Germinal center (tissue), 1 donor: ENCODE measurements at regions not wholly inside any gene's neighbourhood (a gene's known extent, or its start where the extent isn't known, plus 50 kb on each side); places are given as distances from the start of the nearest gene placed in this dataset.

ENCODE experiments used
- DNase-seq: peaks from one replicate; pipeline ENCODE4 v3.0.0; 2012; ENCODE audit warnings: mixed read lengths, low spot score

DNA sequence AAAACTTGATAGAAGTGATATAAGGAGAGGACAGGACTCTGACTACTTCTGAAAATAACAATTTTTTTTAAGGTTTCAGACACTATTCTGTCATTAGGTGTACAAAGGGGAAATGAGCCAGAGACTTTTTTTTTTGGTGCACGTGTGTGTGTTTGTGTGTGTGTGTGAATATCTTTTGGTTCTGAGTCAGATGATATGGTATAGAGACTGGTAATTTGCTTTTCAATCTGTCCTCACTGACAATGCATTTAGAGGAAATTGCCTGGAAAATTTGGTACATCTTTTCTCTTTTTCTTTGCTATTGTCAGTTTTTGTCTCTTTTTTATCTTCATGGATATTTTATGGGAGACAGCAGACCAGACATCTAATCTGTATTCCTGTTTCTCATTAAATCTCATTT, 59.3 kb downstream of the DDIT4L start:
- DNase-seq, result no peak

DNA sequence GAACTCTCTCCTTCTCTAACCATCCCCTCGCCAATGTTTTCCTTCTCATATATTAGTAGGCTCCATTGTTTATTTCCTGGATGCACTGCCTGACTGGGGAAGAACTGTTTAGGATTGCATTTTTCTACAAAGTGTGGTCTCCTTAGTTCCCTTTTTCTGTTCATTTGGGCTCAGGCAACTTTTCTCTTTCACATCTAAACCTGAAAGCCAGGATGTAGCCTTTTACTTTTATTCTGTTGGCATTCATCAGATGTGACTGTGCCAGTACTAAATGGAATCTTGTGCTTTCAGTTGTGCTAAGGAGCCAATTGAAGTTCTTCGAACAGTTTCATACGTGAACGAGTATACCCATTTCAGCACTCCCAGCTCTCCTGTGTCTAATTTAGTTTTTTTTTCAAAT, 59.8 kb downstream of the DDIT4L start:
- no peak for DNase-seq

DNA sequence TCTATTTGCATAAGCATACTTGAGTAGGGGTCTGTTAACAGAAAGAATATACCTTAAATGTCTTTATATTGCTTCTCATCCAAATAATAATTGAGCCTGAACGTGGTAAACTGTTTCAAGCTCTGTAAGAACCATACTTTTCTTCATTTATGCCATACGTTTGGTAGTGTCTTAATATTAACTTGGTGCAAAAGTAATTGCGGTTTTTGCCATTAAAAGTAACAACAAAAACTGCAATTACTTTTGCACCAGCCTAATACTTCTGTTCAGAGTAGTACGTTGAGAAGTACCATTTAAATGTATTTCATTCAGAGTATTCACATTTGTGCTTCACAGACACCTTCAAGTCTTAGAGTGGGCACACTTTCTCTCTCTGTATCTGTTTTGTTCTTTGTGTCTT, 60.5 kb downstream of the DDIT4L start:
- DNase-seq, result no peak

DNA sequence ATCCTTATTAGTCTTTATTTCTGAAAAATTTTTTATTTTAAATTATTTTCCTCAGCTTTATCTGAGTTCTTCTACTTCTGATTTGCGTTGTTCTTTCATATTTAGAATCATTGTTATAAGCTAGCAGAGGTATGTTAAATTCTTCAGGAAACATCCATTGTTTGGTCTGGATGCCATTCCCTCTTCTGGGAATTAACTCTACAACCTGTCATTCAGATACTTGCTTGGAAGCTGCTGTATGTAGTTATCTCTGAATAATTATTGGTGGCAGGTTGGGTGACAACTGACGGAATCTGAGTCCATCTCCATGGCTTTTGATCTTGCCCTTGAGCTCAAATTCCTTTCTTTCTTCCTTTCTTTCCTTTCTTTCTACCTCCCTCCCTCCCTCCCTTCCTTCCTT, 61.9 kb downstream of the DDIT4L start:
- DNase-seq, result no peak

DNA sequence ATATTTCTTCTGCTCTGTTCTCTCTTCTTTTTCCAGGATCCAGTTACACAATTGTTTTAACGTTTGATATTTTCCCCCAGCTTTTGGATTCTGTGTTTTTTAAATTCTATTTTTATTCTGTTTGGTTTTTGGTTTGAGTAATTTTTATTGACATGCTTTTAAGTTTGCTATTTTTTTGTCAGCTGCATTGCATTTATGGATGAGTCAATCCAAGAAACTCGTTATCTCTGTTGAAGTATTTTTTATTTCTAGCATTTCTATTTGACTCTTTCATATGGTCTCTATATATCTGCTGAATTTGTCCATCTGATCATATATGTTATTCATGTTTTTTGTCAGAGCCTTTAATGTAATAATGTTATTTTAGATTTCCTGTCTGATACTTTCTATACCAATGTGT, 65.6 kb downstream of the DDIT4L start:
- DNase-seq, result no peak

DNA sequence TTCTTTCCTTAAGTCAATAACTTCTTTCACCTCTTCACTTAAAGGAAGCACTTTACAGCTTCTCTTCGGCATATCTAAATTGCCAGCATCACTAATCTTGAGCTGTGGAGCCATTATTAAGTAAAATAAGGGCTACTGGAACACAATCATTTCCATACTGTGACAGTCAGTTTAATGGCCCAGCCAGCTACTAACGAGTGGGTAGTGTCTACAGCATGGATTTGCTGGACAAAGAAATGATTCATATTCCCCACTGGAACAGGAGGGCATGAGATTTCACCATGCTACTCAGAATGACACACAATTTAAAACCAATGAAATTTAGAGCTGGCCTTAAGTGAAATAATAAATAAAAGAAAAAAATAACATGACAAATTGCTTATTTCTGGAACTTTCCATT, 72.1 kb downstream of the DDIT4L start:
- no peak for DNase-seq

DNA sequence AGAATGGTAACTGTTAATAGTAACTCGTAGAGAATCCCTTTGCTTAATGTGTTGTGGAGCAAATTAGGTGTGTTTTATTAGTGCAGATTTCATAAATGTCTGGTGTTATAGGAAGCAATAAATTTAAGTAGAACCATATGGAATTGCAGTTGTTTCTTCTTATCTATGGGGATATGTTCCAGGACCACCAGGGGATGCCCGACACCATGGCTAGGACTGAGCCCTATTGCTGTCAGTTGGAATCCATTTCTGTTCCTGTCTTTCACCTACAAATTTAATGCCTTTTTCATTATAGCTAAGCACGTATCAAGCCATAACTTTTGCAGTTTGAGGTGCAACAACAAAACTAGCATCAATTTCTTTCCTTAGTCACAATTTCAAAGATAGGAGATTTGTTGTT, 72.5 kb downstream of the DDIT4L start:
- DNase-seq, result no peak

DNA sequence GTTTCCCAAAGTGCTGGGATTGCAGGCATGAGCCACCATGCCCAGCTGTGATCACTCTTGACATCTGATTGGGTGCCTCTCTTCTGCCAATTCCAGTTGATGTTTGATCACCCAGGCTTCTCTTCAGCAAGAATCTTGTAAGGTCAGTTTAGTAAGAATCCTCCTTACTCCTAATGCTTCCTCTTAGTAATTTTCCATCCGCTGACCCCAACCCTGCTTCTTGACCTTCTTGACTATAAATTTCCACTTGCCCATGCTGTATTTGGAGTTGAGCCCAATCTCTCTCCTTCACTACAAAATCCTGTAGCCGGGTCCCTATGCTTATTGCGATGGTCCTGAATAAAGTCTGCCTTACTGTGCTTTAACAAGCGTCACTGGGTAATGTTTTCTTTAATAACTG, 75.4 kb downstream of the DDIT4L start:
- DNase-seq, result no peak

DNA sequence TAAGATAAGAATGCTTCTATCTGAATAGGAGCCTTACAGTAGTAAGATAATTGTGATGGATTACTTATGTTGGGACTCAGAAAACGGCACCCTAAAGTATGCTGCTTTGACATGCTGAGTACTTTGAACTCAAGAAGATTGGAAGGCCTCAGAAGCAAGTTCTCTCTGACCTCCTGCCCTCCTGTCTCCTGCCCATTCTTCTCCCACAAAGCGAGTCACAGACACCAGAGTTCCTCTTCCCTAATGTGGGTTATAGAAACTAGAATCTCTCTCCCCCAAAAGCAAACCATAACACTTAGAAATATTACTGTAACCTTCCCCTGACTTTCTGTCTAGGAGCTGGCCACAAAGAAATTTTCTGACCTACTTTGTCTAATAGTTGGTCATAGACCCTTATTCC, 76.5 kb downstream of the DDIT4L start:
- no peak for DNase-seq

DNA sequence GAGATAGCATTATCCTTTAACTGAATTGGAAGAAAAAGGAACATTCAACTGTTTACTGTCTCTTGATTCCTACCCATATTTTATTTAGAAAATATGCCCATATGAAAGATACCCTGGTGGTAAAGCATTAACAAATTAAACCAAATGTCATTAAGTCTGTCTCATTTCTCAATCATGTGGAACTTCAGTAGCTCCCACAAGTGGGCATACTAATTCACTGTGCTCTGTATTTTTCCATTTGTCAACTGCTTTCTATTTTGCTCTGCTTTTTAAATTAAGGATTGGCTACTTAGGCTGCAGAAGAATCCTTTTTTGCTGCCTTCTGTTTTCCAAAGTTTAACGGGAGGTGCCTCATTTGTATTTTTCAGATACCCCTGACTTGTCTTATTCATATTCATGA, 77.2 kb downstream of the DDIT4L start:
- DNase-seq, result no peak

DNA sequence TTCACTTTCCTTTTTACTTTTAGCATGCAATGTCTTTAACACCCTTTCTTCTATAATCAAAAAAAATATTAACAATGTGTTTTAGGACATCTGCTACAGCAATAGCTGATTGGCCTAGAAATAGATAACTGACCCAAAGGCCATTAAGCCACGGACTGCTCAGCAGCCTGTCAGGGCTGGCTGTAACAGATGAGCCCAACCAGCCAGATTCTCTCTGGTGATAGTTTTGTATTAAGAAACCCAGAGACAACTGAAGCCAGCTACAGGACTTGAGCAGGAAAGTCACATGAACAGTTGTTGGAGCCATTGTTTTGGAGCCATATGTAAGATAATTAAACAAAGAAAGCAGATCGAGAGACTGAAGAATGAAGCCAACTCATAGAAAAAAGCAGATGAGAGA, 80.3 kb downstream of the DDIT4L start:
- DNase-seq, result no peak

DNA sequence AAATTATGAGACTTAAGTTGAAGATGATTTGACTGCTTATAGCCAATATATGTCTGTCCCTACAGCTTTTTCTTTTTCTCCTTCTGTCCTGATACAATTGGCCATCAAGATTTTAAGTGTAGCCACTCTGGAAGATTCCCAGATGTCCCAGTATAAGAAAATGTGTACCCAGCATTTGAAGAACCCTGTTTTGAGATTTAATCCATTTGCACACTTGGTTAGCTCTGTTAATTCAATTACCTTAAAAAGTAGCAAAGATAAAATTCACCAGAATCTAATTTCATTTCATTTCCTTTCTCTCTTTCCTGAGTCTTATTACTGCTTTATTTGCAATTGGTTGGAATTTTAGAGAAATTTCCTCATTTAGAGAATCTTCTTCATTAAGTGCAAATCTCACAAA, 81.4 kb downstream of the DDIT4L start:
- DNase-seq, result no peak

DNA sequence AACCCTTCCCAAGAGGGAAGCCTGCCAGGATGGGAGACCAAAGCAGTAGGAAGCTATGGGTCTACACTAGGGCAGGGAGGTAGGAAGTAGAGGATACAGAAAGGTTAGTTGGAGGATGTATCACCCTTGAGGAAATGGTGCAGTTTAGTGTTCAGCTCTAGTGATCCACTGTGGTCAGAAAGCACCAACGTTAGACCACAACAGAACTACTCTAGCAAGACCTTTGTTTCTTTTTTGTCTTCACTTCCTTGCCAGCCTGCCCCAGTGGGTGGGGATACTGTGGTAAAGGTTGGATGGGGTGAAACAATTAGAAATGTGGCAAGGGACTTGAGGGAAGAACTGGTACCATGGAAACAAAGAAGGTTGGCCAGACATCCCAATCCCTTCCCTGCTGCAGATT, 83.3 kb downstream of the DDIT4L start:
- DNase-seq, result peak; percentile 40

DNA sequence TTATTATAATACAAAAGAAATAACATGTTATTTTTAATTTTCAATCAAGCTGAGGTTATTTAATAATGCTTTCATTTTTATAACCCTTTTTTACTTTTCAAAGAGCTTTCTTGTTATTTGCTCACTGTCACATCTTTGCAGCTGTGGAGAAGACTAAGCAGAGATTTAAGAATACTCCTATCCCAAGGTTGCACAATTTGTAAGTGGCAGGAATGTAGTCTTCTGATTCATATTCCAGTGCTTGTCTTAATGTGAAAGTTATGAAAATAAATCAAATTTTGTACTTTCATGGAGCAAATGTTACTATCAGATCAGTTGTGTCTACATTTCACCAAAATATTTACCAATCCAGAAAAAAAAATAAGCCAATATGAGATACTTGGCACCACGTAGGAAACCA, 86.6 kb downstream of the DDIT4L start:
- DNase-seq, result no peak

DNA sequence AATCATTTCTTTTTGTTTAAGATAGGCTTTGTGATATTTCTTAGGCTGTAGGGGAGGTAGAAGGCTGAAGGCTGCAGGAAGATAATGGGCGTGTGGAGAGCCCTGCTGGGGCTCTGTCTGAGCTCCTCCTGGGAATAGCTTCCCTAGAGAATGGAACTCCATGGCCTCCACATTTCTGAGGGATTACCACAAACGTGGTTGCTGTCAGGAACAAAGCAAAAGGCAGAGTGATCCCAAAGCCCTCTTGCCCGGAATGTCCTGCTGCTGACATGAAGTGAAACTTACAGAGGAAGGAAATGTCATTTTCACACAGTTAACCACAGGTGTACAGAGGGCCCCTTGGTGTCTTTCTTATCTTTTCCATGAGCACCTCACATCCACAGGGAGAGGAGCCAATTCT, 89.3 kb downstream of the DDIT4L start:
- DNase-seq, result no peak

DNA sequence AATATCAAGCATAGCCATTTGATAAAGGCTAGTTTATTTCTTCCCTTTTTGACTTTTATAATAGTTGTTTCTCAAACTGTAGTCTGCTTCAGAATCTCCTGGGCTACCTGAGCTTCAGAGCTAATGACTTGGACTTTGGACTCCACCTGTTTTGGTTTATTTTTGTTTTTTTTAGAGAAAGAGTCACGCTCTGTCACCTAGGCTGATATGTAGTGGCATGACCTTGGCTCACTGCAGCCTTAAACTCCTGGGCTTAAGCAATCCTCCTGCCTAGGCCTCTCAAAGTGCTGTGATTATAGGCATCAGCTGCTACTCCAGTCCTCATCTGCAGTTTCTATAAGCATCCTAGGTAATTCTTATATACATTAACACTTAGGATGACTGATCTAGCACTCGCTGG, 90.5 kb downstream of the DDIT4L start:
- DNase-seq, result no peak

DNA sequence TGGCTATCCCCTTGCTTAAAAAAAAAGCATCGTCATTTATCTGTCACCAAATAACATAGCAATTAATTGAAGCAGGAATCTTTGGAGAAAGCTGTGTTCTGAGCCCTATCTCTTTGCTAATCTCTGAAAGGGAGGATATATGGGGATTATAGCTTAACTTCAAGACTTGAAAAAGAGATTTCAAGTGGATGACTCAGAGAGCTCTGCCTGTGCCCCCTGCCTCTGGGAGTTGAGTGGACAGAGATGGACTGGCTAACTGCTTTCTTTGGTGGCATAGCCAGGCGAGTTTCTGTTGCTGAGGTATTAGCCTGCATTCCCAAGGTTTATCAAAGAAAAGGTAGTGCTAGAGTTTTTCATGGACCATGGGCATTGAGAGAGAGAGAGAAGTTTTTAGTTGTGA, 91.6 kb downstream of the DDIT4L start:
- no peak for DNase-seq

DNA sequence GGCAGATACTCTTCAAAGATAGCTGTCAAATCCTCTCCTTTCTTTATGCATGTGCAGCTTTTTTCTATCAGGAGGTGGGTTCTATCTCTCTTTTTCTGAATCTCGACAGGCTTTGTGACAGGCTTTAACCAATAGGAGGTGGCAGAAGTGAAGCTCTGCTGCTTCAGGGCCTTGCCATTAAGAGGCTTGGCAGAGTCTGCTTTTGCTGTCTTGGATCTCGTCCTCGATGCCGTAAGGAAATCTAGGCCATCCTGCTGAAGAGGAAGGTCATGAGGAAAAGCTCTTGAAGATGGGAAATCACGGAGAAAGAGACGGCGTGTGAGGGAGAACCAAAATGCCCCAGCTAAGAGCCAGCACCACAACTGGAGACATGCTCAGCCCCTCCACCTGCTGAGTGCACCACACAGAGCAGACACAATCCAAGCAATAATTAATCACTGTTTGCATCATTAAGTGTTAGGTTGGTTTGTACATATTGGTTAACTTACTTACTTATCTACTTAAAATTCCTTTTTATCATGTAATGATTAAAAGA, 92.2 kb downstream of the DDIT4L start:
- DNase-seq, result no peak

DNA sequence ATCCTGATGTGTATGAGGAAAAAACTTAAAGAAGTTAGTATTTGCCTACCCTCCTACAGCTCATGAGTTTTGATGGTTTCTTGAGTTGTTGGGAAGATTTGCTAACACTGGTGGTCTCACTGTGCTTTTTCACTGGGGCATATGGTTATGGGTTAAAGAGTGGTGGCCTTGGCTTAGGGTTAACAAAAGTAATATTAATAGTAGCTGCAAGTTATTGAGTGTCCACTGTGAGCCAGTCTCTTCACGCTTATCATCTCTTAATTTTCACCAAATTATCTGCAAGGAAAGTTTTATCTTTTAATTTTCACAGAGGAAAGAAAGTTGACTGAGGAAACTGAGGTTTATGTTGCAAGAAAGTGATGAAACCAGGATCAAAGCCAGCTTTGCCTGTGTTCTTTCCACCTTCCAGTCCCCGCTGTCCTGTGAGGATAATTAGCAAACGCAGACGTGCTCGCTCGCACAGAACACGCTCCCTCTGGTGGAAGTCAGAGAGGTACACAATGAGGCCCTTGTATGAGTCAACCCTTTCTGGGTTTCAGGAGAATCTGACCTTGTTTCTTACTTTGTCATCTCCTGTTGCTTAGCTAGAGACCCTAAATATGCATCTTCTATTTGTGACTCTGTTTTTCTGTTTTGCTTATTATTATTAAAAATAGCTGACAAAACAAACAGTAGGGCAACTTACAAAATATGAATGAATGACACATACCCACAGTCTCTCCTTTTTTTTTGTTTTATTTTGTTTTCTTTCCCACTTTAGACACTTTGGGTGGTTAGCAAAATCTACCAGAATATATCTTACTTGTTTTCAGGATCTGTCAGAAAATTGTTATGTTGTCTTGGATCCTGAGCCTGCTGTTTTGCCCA, 94.3 kb downstream of the DDIT4L start:
- peak; percentile 13 for DNase-seq

DNA sequence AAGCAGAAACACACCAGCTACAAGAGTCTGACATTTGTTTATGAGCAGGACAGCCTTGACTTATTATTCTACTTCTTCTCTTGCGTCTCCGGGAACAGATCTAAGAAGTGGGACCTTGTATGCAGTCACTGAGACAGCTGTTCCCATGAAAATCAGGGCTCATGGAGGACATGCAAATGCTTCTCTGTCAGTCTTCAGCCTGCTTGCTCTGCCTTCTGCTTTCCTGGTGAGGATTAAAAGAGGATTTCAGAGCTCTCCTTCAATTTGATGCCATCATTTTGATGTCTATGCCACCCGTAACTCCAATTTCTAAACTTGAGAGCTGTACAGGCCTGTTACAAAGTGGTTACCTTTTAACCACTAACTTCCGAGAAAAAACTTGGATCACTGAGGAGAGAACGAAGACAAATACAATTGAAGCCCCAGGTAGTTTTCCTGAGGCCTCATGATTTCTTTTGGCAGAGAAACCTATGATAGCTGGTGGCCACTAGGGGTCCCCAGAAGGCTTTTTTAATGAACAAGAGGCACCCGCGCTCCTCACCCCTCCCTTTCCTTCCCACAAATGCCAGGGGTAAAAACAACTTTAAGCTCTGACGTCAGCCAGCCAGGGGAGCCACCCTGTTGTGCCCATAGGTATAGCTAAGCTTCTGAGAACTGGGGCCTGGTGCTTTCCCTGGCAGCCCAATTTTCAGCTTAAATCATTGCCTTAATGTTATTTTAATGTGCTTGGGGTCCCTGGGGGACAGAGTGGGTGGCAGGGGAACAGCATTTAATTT, 97.0 kb downstream of the DDIT4L start:
- peak; percentile 66 for DNase-seq

DNA sequence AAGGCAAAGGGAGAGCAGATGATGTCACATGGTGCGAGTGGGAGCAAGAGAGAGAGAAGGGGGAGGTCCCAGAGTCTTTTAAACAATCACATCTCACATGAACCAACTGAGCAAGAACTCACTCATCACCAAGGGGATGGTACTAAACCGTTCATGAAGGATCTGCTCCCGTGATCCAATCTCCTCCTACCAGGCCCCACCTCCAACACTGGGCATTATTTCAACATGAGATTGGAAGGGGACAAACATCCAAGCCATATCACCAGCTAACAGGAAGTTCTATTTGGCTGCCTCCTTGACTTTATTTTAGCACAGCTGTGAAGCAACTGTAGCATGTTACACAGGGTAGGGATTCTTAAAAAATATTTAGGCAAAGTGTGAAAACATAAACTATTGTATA, 102.5 kb downstream of the DDIT4L start:
- DNase-seq, result no peak

DNA sequence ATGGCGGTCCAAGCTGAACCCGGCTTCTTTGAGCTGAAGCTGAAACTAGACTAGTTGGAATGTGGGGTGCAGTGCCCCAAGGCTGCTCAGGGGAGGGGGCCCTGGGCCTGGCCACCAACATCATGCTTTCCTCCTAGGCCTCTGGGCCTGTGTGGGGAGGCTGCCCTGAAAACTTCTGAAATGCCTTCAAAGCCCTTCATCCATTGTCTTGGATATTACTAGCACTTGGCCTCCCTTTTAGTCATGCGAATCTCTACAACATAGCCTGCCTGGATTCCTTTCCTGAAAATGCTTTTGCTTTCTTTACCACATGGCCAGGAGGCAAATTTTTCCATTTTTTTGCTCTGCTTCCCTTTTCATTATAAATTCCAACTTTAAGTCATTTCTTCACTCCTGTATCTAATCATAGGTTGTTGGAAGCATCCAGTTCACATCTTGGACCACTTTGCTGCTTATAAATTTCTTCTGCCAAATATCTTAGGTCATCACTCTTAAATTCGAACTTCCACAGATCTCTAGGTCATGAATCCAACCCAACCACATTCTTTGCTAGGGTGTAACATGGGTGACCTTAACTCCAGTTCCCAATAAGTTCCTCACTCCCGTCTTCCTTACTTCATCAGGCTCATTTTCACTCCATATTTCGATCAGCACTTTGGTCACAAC, 103.4 kb downstream of the DDIT4L start:
- no peak for DNase-seq

DNA sequence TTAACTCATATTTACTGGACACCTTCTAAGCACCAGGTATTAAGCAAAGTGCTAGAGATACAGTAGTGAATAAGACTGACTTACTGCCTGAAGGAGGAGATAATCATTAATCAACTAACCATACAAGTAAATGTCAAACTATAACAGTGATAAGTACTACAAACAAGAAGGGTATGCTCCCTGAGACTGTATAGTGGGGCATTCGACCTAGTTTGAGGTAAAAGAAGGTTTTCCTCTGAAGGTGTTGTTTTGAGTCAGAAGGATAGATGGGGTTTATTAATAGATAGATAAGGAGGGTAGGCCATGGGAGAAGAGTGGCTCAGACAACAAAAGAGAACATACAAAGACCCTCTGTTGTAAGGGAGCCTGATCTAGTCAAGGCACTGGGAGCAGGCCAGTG, 105.4 kb downstream of the DDIT4L start:
- no peak for DNase-seq
